ENCODE measurements at regions not wholly inside any gene's neighbourhood (a gene's known extent, or its start where the extent isn't known, plus 50 kb on each side); places are given as distances from the start of the nearest gene placed in this dataset.
"Not testable (repeated sequence)": the region's sequence is repeated elsewhere in the genome, so short reads cannot be mapped to it uniquely, and the experiment has no call there.

DNA sequence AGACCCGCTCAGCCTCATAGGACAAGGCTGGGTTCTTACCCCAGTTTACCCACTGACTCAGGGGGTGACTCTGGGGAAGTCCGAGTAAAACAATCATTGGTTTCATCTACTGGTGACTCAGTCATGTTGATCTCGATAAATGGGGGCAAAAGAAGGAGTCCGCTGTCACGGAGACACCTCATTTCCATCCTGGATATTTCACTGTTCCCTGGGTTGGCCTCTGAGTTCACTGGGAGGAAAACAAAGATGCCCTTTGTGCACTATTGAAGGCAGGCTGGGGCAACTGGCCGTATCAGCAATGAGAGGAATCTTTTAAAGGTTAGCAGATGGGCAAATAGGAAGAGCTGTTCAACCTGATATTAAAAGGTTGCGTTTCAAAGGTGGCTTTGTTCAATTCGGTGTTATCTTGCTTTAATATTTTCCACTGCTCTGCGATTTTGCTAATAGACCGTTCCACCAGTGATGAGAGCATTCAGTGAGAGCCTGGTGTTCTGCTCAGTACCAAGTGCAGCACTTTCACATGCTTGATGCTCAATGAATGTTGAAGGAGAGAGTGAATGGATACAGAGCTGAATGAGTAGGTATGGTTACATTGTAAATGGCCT lies 110.2 kb upstream of the EGFLAM start:
- no peak for DNase-seq (ENCODE audit: low read depth, low spot score)

- no peak for DNase-seq (ENCODE audit: low read depth, low spot score)
Measured at GRCh38 chr5:38143384-38143783, 115.0 kb upstream of the EGFLAM start.

GRCh38 chr5:38141665-38142064 lies 116.7 kb upstream of the EGFLAM start:
- no peak for DNase-seq (ENCODE audit: low read depth, low spot score)

- DNase-seq (ENCODE audit: low read depth, low spot score) = no peak
Measured at GRCh38 chr5:38138574-38138973, 119.8 kb upstream of the EGFLAM start.

- no peak for DNase-seq (ENCODE audit: low read depth, low spot score)
Measured at GRCh38 chr5:38135486-38136039, 122.8 kb upstream of the EGFLAM start.

GRCh38 chr5:38134810-38135209 lies 123.5 kb upstream of the EGFLAM start:
- DNase-seq (ENCODE audit: low read depth, low spot score) = no peak

DNA sequence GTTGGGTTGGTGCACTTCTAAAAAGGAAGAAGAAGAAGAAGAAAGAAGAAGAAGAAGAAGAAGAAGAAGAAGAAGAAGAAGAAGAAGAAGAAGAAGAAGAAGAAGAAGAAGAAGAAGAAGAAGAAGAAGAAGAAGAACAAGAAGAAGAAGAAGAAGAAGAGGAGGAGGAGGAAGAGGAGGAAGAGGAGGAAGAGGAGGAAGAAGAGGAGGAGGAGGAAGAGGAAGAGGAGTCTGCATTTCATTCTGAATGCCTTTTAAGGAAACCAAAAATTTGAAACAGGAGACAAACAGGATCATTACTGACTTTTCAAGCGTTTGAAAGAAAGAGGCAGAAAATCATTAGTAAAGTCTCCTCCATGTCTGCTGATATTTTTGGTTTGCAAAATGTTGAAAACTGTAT lies 124.1 kb upstream of the EGFLAM start:
- not testable (repeated sequence) for DNase-seq (ENCODE audit: low read depth, low spot score)

DNA sequence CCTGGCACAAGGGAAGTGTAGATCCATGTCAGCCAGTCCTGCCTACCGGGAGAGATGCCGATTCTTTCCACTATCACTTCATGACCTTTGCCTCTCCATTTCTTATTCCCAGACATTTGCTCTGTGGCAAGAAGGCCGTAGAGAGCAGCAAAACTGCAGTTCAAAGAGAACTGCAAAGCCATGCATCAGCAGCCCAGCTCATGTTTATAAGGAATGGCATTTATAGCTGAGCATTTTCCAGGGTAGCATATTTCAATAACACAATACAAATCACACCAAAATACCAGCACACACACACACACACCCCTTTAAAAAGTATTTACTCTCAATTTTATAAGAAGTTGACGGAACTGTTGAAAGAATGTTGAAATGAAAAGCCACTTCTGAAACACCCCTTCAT lies 126.7 kb upstream of the EGFLAM start:
- no peak for DNase-seq (ENCODE audit: low read depth, low spot score)

DNA sequence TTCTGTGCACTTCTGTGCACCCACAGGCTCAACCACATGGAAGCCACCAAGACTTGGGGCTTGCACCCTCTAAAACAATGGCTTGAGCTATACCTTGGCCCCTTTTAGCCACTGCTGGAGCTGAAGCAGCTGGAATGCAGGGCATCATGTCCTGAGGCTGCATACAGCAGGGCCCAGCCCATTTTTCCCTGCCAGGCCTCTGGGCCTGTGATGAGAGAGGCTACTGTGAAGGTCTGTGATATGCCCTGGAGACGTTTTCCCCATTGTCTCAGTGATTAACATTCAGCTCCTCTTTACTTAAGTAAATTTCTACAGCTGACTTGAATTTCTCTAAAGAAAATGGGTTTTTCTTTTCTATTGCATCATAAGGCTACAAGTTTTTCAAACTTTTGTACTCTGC lies 134.0 kb upstream of the EGFLAM start:
- no peak for DNase-seq (ENCODE audit: low read depth, low spot score)

- DNase-seq (ENCODE audit: low read depth, low spot score) = no peak
Measured at GRCh38 chr5:38121420-38121819, 136.9 kb upstream of the EGFLAM start.

GRCh38 chr5:38119836-38120235 lies 138.5 kb upstream of the EGFLAM start:
- DNase-seq (ENCODE audit: low read depth, low spot score) = no peak

- no peak for DNase-seq (ENCODE audit: low read depth, low spot score)
Measured at GRCh38 chr5:38117784-38118479, 140.4 kb upstream of the EGFLAM start.

- DNase-seq (ENCODE audit: low read depth, low spot score) = no peak
Measured at GRCh38 chr5:38115318-38115827, 143.0 kb upstream of the EGFLAM start.

- DNase-seq (ENCODE audit: low read depth, low spot score) = no peak
Measured at GRCh38 chr5:38113880-38114279, 144.5 kb upstream of the EGFLAM start.

DNA sequence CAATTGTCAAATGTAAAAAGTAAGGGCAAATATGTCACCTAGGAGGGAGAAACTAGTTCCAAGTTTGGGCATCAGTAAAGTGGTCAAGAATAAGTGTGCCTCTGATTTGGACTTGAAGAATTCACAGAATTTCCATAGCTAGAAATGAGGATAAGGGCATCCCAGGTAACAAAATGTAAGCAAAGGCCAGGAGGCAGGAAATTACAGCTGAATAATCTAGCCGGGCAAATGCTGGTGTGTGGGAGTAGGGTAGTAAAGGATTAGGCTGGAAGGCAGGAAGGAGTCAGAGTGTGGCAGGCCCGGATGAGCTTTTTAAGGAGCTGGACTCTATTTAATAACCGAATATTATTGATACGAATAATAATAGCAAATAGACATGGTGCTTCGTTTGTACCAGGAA lies 144.9 kb upstream of the EGFLAM start:
- no peak for DNase-seq (ENCODE audit: low read depth, low spot score)

DNA sequence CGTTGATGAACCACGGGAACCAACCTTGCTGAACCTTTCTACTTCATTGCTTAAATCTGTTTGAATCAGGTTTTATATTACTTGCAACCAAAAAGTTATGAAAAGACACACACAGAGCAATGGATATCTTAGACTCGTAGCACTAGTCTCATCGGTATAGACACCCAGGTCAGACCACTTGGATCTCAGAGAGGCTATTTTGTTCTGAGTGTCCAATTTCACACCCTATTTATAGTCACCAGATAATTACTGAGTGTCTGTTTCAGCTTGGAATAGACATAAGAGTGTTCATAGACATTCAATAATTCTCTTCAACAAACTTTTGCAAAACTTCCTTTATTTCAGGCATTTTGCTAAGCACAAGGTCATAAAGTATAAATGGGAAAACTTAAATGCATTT lies 145.4 kb upstream of the EGFLAM start:
- DNase-seq (ENCODE audit: low read depth, low spot score) = no peak

DNA sequence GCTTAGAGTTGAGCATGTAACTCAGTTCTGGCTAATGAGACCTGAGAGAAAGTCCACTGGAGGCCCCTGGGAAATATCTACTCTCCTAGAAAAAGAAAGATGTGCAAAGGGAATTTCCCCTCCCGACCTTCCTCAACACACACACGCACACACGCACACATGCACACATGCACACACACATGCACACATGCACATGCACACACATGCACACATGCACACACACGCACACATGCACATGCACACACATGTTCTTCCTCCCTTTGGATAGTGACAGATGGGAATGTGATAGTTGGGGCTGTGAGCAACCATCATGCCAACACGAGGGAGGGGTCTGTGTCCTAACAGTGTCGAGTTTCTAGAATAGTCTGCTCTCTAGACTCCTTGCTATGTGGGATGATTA lies 148.2 kb upstream of the EGFLAM start:
- DNase-seq (ENCODE audit: low read depth, low spot score) = no peak

DNA sequence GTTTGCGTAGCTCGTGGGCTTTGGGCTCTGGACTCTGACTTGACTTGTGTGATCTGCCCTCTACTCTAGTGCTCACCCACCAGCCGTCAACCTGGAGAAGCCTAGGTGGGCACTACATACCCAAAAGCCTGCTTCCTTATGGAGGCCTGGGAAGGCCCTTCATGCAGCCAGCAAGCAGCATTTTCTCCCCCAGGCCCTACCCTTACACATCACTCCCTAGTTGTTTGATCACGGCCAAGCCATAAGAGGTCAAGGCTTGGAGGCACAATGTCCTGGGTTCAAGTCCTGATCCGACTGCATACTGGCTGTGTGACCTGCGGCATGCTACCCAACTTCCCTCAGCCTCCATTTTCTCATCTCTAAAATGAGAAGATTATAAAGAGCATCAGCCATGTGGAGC lies 151.3 kb upstream of the EGFLAM start:
- no peak for DNase-seq (ENCODE audit: low read depth, low spot score)

DNA sequence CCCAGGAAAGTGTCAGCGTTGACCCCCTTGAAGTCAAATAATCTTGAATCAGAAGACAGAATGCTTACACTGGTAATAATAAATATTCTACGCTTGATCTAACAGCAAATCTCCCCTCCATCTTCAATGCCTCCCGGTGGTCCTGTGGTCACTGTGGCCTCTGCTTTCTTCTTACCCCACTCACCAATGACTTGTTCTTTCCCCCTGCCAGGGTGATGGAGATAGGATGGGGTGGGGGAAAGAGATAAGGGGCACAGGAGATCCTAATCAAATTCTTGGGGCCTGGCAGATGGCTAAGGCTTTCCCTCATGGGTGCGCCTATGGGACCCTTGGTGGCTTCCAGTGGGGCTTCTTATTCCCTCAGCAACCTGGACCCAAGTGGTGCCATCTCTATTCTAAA lies 152.6 kb upstream of the EGFLAM start:
- DNase-seq (ENCODE audit: low read depth, low spot score) = no peak

GRCh38 chr5:38105231-38105570 lies 153.2 kb upstream of the EGFLAM start:
- DNase-seq (ENCODE audit: low read depth, low spot score) = no peak

GRCh38 chr5:38104497-38105230 lies 153.7 kb upstream of the EGFLAM start:
- DNase-seq (ENCODE audit: low read depth, low spot score) = no peak

DNA sequence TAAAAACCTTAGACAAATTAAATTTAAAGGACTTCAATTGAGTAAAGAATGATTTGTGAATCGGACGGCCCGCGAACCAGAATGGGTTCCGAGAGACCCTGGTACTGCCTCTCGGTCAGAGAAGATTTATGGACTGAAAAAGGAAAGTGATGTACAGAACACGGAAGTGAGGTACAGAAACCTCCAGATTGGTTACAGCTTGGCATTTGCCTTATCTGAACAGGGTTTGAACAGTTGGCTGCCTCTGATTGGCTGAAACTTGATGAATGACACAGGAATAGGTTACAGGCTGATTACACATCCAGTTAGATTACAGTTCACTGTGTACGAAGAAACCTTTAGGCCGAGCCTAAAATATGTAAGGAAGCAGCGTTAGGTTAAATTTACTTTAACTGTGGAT lies 156.5 kb upstream of the EGFLAM start:
- no peak for DNase-seq (ENCODE audit: low read depth, low spot score)
